ENCODE measurements at regions not wholly inside any gene's neighbourhood (a gene's known extent, or its start where the extent isn't known, plus 50 kb on each side); places are given as distances from the start of the nearest gene placed in this dataset.

GRCh38 chr7:54037873-54038272 lies 504.3 kb upstream of the VSTM2A start:
- TF ChIP-seq CTCF (IDR thresholded peaks at IDR 0.05) (no peak), POLR2A (IDR thresholded peaks at IDR 0.05) (no peak), POLR2AphosphoS5 (IDR thresholded peaks at IDR 0.05) (no peak)

Data from prostate gland (tissue), 2 donors.